Calu3 (cell line): ENCODE measurements at regions not wholly inside any gene's neighbourhood (a gene's known extent, or its start where the extent isn't known, plus 50 kb on each side); places are given as distances from the start of the nearest gene placed in this dataset.

Experiments
- BruUV-seq: library from RNA; stranded (reverse); fragments of 400-500 nt; replicated peaks from 2 replicates; lab custom pipeline; 2021; lab: Mats Ljungman, UMichigan
- CTCF ChIA-PET: fragments of 300-600 bp; sonication (Branson Sonifier 250); formaldehyde crosslinking; loops from one replicate; lab custom pipeline; 2022; ENCODE audit warnings: antibody characterized with exemption; lab: Charles Lee
- DNase-seq: peaks from one replicate; pipeline ENCODE4 v3.0.0; 2022
- H3K27ac Mint-ChIP-seq: one replicate; pipeline ENCODE4 v1.8.0; 2022; ENCODE audit warnings: mixed read lengths; ENCODE audit not compliant: unreplicated experiment
- H3K27me3 Mint-ChIP-seq: one replicate; pipeline ENCODE4 v1.8.0; 2022; ENCODE audit warnings: mixed read lengths; ENCODE audit not compliant: unreplicated experiment
- H3K36me3 Mint-ChIP-seq: one replicate; pipeline ENCODE4 v1.8.0; 2022; ENCODE audit warnings: mild to moderate bottlenecking, moderate library complexity, mixed read lengths; ENCODE audit not compliant: insufficient read depth, unreplicated experiment
- H3K4me1 Mint-ChIP-seq: one replicate; pipeline ENCODE4 v1.8.0; 2022; ENCODE audit warnings: mild to moderate bottlenecking, low read depth, mixed read lengths; ENCODE audit not compliant: unreplicated experiment
- H3K4me3 Mint-ChIP-seq: one replicate; pipeline ENCODE4 v1.8.0; 2022; ENCODE audit warnings: mild to moderate bottlenecking, low read depth, moderate library complexity, mixed read lengths; ENCODE audit not compliant: unreplicated experiment
- H3K9me3 Mint-ChIP-seq: one replicate; pipeline ENCODE4 v1.8.0; 2022; ENCODE audit warnings: low read depth, mixed read lengths; ENCODE audit not compliant: unreplicated experiment
- intact Hi-C: fragments of 100-400 bp; cut with micrococcal nuclease; formaldehyde crosslinking; loops from one replicate; pipeline ENCODE4 v1.10.0; 2022; ENCODE audit not compliant: unreplicated experiment
- TF ChIP-seq, protein P1 (sequence below): fragments of 200-600 bp; IDR thresholded peaks from one replicate; pipeline ENCODE4 v1.8.0; 2022; ENCODE audit warnings: antibody characterized with exemption; ENCODE audit not compliant: unreplicated experiment

- CTCF ChIA-PET = no interaction called here
These were observed 274.0 kb upstream of the FIGN start for GRCh38 chr2:164009756-164010337.

DNA sequence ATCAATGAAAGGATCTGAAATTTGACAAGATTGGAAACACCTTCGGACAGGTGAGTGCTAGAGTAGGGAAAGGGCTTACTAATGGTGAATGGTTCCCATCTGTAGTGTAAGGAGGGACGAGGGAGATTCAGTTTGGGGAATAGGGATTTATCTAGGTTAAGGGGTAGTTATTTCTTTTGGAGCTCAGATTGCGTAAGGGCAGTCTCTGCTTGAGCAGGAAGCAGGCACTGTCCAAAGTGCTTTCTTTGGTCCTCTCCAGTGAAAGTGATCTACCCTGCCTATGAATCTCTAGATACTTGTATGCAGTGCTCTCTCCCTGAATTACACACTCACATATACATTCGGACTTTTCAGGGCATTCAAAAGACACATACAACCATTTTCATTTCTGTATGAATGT, 272.9 kb upstream of the FIGN start:
- no TSS peak for BruUV-seq

More at GRCh38 chr2:164009756-164010337, 274.0 kb upstream of the FIGN start:
- TF ChIP-seq, protein P1, sequence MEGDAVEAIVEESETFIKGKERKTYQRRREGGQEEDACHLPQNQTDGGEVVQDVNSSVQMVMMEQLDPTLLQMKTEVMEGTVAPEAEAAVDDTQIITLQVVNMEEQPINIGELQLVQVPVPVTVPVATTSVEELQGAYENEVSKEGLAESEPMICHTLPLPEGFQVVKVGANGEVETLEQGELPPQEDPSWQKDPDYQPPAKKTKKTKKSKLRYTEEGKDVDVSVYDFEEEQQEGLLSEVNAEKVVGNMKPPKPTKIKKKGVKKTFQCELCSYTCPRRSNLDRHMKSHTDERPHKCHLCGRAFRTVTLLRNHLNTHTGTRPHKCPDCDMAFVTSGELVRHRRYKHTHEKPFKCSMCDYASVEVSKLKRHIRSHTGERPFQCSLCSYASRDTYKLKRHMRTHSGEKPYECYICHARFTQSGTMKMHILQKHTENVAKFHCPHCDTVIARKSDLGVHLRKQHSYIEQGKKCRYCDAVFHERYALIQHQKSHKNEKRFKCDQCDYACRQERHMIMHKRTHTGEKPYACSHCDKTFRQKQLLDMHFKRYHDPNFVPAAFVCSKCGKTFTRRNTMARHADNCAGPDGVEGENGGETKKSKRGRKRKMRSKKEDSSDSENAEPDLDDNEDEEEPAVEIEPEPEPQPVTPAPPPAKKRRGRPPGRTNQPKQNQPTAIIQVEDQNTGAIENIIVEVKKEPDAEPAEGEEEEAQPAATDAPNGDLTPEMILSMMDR = no peak
- H3K27ac Mint-ChIP-seq = no peak overlapping the region
- no peaks in the 10 kb centered on the region for H3K27me3 Mint-ChIP-seq
- DNase-seq = no peak
- no peak overlapping the region for H3K4me3 Mint-ChIP-seq
- no TSS peak for BruUV-seq
- intact Hi-C loops = no loop called here
- no peaks in the 10 kb centered on the region for H3K9me3 Mint-ChIP-seq
- H3K4me1 Mint-ChIP-seq = peaks cover under 1% of the 10 kb centered on the region
- H3K36me3 Mint-ChIP-seq = no peaks in the 10 kb centered on the region

DNA sequence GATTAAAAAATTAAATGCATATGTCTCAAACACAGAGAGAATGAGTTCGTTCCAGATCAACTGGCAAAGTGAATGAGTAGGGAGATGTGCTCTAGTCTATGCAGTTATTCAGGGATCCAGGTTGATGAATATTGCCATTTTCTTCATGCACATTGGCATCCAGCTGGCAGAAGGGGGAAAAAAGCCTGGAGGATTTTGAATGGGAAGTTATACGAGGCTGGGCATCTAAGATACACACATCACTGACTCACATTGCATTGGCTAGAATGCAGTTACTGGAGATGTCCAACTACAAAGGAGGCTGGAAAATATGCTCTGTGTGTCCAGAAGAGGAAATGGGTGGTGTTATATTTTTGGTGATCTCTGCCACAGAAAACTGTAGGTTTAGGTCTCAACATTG, 270.9 kb upstream of the FIGN start:
- H3K27ac Mint-ChIP-seq = no peak overlapping the region
- CTCF ChIA-PET = no interaction called here
- no peak overlapping the region for H3K4me3 Mint-ChIP-seq
- no peak for DNase-seq
- H3K36me3 Mint-ChIP-seq = no peaks in the 10 kb centered on the region
- intact Hi-C loops = no loop called here
- H3K4me1 Mint-ChIP-seq = no peaks in the 10 kb centered on the region
- H3K27me3 Mint-ChIP-seq = no peaks in the 10 kb centered on the region
- TF ChIP-seq, protein P1 = no peak
- H3K9me3 Mint-ChIP-seq = no peaks in the 10 kb centered on the region
- no TSS peak for BruUV-seq

More for the DNA sequence above, 272.9 kb upstream of the FIGN start:
- TF ChIP-seq, protein P1 = no peak
- Mint-ChIP-seq H3K4me1 (no peaks in the 10 kb centered on the region), H3K27me3 (no peaks in the 10 kb centered on the region), H3K36me3 (no peaks in the 10 kb centered on the region), H3K4me3 (no peak overlapping the region), H3K9me3 (no peaks in the 10 kb centered on the region), H3K27ac (no peak overlapping the region)
- DNase-seq = no peak
- intact Hi-C loops = no loop called here
- CTCF ChIA-PET = no interaction called here

GRCh38 chr2:164000176-164000575, 264.4 kb upstream of the FIGN start:
- DNase-seq = no peak
- no peak overlapping the region for H3K27ac Mint-ChIP-seq
- TF ChIP-seq, protein P1 = no peak
- intact Hi-C loops = no loop called here
- H3K36me3 Mint-ChIP-seq = no peaks in the 10 kb centered on the region
- BruUV-seq = no TSS peak
- H3K27me3 Mint-ChIP-seq = no peaks in the 10 kb centered on the region
- no peaks in the 10 kb centered on the region for H3K4me1 Mint-ChIP-seq
- H3K9me3 Mint-ChIP-seq = no peaks in the 10 kb centered on the region
- no peak overlapping the region for H3K4me3 Mint-ChIP-seq
- CTCF ChIA-PET = interaction anchor here (0.5 kb wide), 1 partner anchor 57 kb away, joined by 3 read pairs; no protein-coding TSS in a partner anchor
